H1 (cell line): ENCODE measurements at regions not wholly inside any gene's neighbourhood (a gene's known extent, or its start where the extent isn't known, plus 50 kb on each side); places are given as distances from the start of the nearest gene placed in this dataset.

Source experiments
- CBX8 ChIP-seq: fragments of 300-800, 300-1000 bp; sonication (generic); IDR thresholded peaks from 2 replicates; pipeline ENCODE4 v1.7.1; 2016; ENCODE audit warnings: low read depth, low read length, borderline replicate concordance
- CHD7 ChIP-seq: fragments of 300-600 bp; sonication (generic); IDR thresholded peaks from 2 replicates; pipeline ENCODE4 v1.7.1; 2012; ENCODE audit warnings: low read length, moderate library complexity, mild to moderate bottlenecking, inconsistent platforms; ENCODE audit not compliant: insufficient replicate concordance
- GTF2F1 ChIP-seq: IDR thresholded peaks from 2 replicates; pipeline ENCODE4 v1.6.1; 2012; ENCODE audit warnings: low read depth, low read length, improper control_type of control experiment, borderline replicate concordance
- MAFK ChIP-seq: IDR thresholded peaks from 2 replicates; pipeline ENCODE4 v1.6.1; 2012; ENCODE audit warnings: low read depth, mild to moderate bottlenecking, improper control_type of control experiment, low read length
- RNF2 ChIP-seq: fragments of 200-900, 300-1000 bp; sonication (generic); IDR thresholded peaks from 2 replicates; pipeline ENCODE4 v1.7.1; 2016; ENCODE audit warnings: borderline replicate concordance, low read depth, mild to moderate bottlenecking, antibody characterized with exemption, low read length; ENCODE audit not compliant: poor library complexity, severe bottlenecking; ENCODE audit errors: missing control alignments
- SIN3A ChIP-seq, 2 experiments: IDR thresholded peaks in 1 of 2; conservative IDR thresholded peaks in 1 of 2; 2 replicates each; pipeline ENCODE4 v1.6.1; 2011 to 2012; ENCODE audit warnings: low read length in 2 of 2, improper control_type of control experiment in 1 of 2, low read depth in 1 of 2, mild to moderate bottlenecking in 1 of 2
- SIX5 ChIP-seq: IDR thresholded peaks from 2 replicates; pipeline ENCODE4 v1.6.1; 2011; ENCODE audit warnings: mild to moderate bottlenecking, low read depth, low read length
- TAF1 ChIP-seq: IDR thresholded peaks from 2 replicates; pipeline ENCODE4 v1.6.1; 2011; ENCODE audit warnings: mild to moderate bottlenecking, low read depth, low read length
- TAF7 ChIP-seq: optimal IDR thresholded peaks from 2 replicates; pipeline ENCODE3; 2011; ENCODE audit warnings: low read depth, mild to moderate bottlenecking, inconsistent platforms, low read length, moderate library complexity, borderline replicate concordance

DNA sequence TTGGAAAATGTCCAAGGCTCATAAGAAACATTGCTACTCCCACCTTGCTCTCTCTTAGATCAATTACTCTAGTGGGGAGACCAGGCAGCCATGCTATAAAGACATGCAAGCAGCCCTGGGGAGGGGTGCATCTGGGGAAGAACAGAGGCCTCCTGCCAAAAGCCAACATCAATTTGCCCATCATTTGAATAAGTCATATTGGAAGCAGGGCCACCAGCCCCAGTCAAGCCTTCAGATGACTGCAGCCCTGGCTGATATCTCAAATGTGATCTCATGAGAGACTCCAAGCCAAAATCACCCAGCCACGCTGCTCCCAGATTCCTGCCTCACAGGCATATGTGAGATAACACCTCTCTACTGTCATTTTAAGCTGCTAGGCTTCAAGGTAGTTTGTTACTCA lies 157.5 kb upstream of the PDE1C start (continued):
- TF ChIP-seq CHD7 (no peak), TAF7 (no peak), TAF1 (no peak), RNF2 (no peak), MAFK (no peak), SIX5 (no peak), GTF2F1 (no peak), CBX8 (no peak), SIN3A (conservative IDR thresholded peaks at IDR 0.05 in 1 of 2, IDR thresholded peaks at IDR 0.05 in 1 of 2; ENCODE audit: low read depth in 1 of 2, low read length in 2 of 2) (no peak)
